Liver (tissue), 3 donors: ENCODE measurements at regions not wholly inside any gene's neighbourhood (a gene's known extent, or its start where the extent isn't known, plus 50 kb on each side); places are given as distances from the start of the nearest gene placed in this dataset.

Source experiments
- EGR1 ChIP-seq, 2 donors: IDR thresholded peaks; 2 replicates each; pipeline ENCODE4 v1.6.1; 2016 to 2018; ENCODE audit warnings: antibody characterized with exemption in 2 of 2, low read depth in 2 of 2
- FOXA1 ChIP-seq: IDR thresholded peaks from 2 replicates; pipeline ENCODE4 v1.6.1; 2016; ENCODE audit warnings: antibody characterized with exemption
- GABPA ChIP-seq, 2 donors: IDR thresholded peaks in 1 of 2; conservative IDR thresholded peaks in 1 of 2; 2 replicates each; pipeline ENCODE4 v1.6.1; 2016; ENCODE audit warnings: antibody characterized with exemption in 2 of 2, mild to moderate bottlenecking in 1 of 2, moderate library complexity in 1 of 2
- JUND ChIP-seq, 2 donors: IDR thresholded peaks; 2 replicates each; pipeline ENCODE4 v1.6.1; 2016; ENCODE audit warnings: antibody characterized with exemption in 2 of 2
- SP1 ChIP-seq: IDR thresholded peaks from 2 replicates; pipeline ENCODE4 v1.6.1; 2018; ENCODE audit warnings: antibody characterized with exemption, mild to moderate bottlenecking
- TAF1 ChIP-seq: conservative IDR thresholded peaks from 2 replicates; pipeline ENCODE4 v1.6.1; 2016; ENCODE audit warnings: antibody characterized with exemption, mild to moderate bottlenecking
- YY1 ChIP-seq: IDR thresholded peaks from 2 replicates; pipeline ENCODE4 v1.6.1; 2016; ENCODE audit warnings: antibody characterized with exemption, mild to moderate bottlenecking
- TF ChIP-seq, protein P1 (sequence below): fragments of 150-350 bp; IDR thresholded peaks from 2 replicates; pipeline ENCODE4 v1.5.1; 2017; ENCODE audit warnings: improper control_type of control experiment, low read depth, low read length; ENCODE audit not compliant: missing input control
- TF ChIP-seq, protein P2 (sequence below): IDR thresholded peaks from 2 replicates; pipeline ENCODE4 v1.6.1; 2016; ENCODE audit warnings: antibody characterized with exemption
- TF ChIP-seq, protein P3 (sequence below): IDR thresholded peaks from 2 replicates; pipeline ENCODE4 v1.6.1; 2016; ENCODE audit warnings: antibody characterized with exemption, mild to moderate bottlenecking
- TF ChIP-seq, protein P4 (sequence below): IDR thresholded peaks from 2 replicates; pipeline ENCODE4 v1.6.1; 2016; ENCODE audit warnings: antibody characterized with exemption
- donor health status: healthy.
- donor health status: healthy.

DNA sequence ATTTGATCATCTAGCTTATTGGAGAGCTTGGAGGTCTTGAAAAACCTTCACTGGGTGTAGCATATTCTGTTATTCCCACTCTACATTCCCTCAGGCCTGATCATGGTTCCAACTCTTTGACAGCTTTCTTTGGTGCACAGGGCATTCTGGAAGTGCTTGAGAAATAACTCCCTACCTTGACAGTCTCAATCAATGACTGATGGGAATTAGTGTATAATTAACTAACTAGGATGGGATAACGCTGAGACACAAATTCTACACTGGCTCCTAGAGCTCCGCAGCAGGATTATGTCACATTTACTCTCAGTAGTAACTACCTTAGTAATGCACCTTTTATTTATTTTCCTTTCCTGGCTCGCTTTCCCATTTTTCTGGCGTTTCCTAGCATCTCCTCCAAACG is 236.4 kb downstream of the MAP2K6 start:
- TF ChIP-seq, protein P1, sequence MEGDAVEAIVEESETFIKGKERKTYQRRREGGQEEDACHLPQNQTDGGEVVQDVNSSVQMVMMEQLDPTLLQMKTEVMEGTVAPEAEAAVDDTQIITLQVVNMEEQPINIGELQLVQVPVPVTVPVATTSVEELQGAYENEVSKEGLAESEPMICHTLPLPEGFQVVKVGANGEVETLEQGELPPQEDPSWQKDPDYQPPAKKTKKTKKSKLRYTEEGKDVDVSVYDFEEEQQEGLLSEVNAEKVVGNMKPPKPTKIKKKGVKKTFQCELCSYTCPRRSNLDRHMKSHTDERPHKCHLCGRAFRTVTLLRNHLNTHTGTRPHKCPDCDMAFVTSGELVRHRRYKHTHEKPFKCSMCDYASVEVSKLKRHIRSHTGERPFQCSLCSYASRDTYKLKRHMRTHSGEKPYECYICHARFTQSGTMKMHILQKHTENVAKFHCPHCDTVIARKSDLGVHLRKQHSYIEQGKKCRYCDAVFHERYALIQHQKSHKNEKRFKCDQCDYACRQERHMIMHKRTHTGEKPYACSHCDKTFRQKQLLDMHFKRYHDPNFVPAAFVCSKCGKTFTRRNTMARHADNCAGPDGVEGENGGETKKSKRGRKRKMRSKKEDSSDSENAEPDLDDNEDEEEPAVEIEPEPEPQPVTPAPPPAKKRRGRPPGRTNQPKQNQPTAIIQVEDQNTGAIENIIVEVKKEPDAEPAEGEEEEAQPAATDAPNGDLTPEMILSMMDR, result no peak
- TF ChIP-seq GABPA (IDR thresholded peaks at IDR 0.05 in 1 of 2, conservative IDR thresholded peaks at IDR 0.05 in 1 of 2), result no peak
- TF ChIP-seq JUND (IDR thresholded peaks at IDR 0.05), result no peak
- no peak for TF ChIP-seq SP1
- TF ChIP-seq, protein P2, sequence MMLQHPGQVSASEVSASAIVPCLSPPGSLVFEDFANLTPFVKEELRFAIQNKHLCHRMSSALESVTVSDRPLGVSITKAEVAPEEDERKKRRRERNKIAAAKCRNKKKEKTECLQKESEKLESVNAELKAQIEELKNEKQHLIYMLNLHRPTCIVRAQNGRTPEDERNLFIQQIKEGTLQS, result no peak
- TF ChIP-seq FOXA1, result no peak
- TF ChIP-seq EGR1 (IDR thresholded peaks at IDR 0.05; ENCODE audit: low read depth in 2 of 2), result no peak
- TF ChIP-seq TAF1, result no peak
- TF ChIP-seq, protein P3, sequence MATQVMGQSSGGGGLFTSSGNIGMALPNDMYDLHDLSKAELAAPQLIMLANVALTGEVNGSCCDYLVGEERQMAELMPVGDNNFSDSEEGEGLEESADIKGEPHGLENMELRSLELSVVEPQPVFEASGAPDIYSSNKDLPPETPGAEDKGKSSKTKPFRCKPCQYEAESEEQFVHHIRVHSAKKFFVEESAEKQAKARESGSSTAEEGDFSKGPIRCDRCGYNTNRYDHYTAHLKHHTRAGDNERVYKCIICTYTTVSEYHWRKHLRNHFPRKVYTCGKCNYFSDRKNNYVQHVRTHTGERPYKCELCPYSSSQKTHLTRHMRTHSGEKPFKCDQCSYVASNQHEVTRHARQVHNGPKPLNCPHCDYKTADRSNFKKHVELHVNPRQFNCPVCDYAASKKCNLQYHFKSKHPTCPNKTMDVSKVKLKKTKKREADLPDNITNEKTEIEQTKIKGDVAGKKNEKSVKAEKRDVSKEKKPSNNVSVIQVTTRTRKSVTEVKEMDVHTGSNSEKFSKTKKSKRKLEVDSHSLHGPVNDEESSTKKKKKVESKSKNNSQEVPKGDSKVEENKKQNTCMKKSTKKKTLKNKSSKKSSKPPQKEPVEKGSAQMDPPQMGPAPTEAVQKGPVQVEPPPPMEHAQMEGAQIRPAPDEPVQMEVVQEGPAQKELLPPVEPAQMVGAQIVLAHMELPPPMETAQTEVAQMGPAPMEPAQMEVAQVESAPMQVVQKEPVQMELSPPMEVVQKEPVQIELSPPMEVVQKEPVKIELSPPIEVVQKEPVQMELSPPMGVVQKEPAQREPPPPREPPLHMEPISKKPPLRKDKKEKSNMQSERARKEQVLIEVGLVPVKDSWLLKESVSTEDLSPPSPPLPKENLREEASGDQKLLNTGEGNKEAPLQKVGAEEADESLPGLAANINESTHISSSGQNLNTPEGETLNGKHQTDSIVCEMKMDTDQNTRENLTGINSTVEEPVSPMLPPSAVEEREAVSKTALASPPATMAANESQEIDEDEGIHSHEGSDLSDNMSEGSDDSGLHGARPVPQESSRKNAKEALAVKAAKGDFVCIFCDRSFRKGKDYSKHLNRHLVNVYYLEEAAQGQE, result no peak
- no peak for TF ChIP-seq YY1
- TF ChIP-seq, protein P4, sequence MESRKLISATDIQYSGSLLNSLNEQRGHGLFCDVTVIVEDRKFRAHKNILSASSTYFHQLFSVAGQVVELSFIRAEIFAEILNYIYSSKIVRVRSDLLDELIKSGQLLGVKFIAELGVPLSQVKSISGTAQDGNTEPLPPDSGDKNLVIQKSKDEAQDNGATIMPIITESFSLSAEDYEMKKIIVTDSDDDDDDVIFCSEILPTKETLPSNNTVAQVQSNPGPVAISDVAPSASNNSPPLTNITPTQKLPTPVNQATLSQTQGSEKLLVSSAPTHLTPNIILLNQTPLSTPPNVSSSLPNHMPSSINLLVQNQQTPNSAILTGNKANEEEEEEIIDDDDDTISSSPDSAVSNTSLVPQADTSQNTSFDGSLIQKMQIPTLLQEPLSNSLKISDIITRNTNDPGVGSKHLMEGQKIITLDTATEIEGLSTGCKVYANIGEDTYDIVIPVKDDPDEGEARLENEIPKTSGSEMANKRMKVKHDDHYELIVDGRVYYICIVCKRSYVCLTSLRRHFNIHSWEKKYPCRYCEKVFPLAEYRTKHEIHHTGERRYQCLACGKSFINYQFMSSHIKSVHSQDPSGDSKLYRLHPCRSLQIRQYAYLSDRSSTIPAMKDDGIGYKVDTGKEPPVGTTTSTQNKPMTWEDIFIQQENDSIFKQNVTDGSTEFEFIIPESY, result no peak
